Suprapubic skin (tissue), 4 donors: ENCODE measurements at regions not wholly inside any gene's neighbourhood (a gene's known extent, or its start where the extent isn't known, plus 50 kb on each side); places are given as distances from the start of the nearest gene placed in this dataset.

Source experiments
- DNase-seq, 2 donors: peaks; one replicate each; pipeline ENCODE4 v3.0.0-alpha.2; 2019; ENCODE audit warnings: low spot score in 2 of 2
- H3K27ac ChIP-seq: fragments of 200-600 bp; sonication (generic); one replicate; pipeline ENCODE4 v1.5.1; 2019
- H3K27me3 ChIP-seq: fragments of 200-600 bp; sonication (generic); one replicate; pipeline ENCODE4 v1.5.1; 2019
- H3K36me3 ChIP-seq: fragments of 200-600 bp; sonication (generic); one replicate; pipeline ENCODE4 v1.5.1; 2019
- H3K4me1 ChIP-seq: fragments of 200-600 bp; sonication (generic); one replicate; pipeline ENCODE4 v1.5.1; 2019
- H3K4me3 ChIP-seq: fragments of 200-600 bp; sonication (generic); one replicate; pipeline ENCODE4 v1.5.1; 2019; ENCODE audit warnings: mild to moderate bottlenecking
- H3K9me3 ChIP-seq: fragments of 200-600 bp; sonication (generic); one replicate; pipeline ENCODE4 v1.5.1; 2019
- EP300 ChIP-seq: sonication (generic); formaldehyde crosslinking; IDR thresholded peaks from one replicate; pipeline ENCODE4 v1.6.1; 2017; ENCODE audit warnings: antibody characterized with exemption
- POLR2A ChIP-seq, 2 donors: fragments of 450-650 bp; IDR thresholded peaks; one replicate each; pipeline ENCODE4 v1.6.1; 2017; ENCODE audit warnings: antibody characterized with exemption in 2 of 2, mild to moderate bottlenecking in 2 of 2, moderate library complexity in 2 of 2
- POLR2AphosphoS5 ChIP-seq, 3 donors: sonication (generic); formaldehyde crosslinking; IDR thresholded peaks; one replicate each; pipeline ENCODE4 v1.6.1; 2017; ENCODE audit warnings: antibody characterized with exemption in 3 of 3
- WGBS: methylation state at CpG from one replicate; pipeline ENCODE4 v1.1.5; 2018; 5-methylcytosine and 5-hydroxymethylcytosine counted together
- TF ChIP-seq, protein P1 (sequence below), 2 donors: fragments of 200-600 bp in 1 of 2; fragments of 450-650 bp in 1 of 2; sonication (generic) in 1 of 2; IDR thresholded peaks; one replicate each; pipeline ENCODE4 v1.5.1; 2016 to 2019; ENCODE audit warnings: antibody characterized with exemption in 2 of 2, mild to moderate bottlenecking in 1 of 2, moderate library complexity in 1 of 2

DNA sequence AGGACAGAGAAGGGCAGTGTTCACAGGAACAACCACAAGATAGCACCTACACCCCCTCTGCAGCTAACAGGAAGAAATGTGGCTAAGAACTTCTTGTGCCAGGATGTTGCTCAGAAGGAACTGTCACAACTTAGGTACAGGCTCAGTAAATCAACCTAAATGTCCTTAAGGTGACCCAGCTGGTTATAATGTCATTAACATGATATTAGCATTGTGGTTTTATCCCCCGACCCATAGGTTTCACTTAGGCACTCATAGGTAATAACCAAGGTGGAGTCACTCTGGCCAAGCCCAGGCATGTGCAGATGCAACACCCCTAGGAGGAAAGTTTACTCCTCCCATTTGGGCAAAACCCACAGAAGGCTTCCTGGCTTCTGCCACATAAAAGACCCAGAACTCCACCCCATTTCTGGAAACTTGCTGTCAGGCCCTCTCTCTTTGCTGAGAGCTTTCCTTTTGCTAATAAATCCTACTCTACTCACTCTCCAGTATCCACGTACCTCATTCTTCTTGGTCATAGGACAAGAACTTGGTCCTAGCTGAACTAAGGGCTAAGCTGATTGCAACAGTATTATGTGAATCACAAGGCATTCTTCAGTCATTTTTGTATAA, 951.3 kb downstream of the SLITRK5 start:
- H3K4me3 ChIP-seq: no peak overlapping the region
- no peak for DNase-seq
- TF ChIP-seq, protein P1, sequence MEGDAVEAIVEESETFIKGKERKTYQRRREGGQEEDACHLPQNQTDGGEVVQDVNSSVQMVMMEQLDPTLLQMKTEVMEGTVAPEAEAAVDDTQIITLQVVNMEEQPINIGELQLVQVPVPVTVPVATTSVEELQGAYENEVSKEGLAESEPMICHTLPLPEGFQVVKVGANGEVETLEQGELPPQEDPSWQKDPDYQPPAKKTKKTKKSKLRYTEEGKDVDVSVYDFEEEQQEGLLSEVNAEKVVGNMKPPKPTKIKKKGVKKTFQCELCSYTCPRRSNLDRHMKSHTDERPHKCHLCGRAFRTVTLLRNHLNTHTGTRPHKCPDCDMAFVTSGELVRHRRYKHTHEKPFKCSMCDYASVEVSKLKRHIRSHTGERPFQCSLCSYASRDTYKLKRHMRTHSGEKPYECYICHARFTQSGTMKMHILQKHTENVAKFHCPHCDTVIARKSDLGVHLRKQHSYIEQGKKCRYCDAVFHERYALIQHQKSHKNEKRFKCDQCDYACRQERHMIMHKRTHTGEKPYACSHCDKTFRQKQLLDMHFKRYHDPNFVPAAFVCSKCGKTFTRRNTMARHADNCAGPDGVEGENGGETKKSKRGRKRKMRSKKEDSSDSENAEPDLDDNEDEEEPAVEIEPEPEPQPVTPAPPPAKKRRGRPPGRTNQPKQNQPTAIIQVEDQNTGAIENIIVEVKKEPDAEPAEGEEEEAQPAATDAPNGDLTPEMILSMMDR (IDR thresholded peaks at IDR 0.05): no peak
- no peak for TF ChIP-seq EP300
- no peak for TF ChIP-seq POLR2AphosphoS5 (IDR thresholded peaks at IDR 0.05)
- no peak for TF ChIP-seq POLR2A (IDR thresholded peaks at IDR 0.05)
- H3K27me3 ChIP-seq: no peaks in the 10 kb centered on the region
- H3K4me1 ChIP-seq: no peaks in the 10 kb centered on the region
- no peaks in the 10 kb centered on the region for H3K36me3 ChIP-seq
- no peaks in the 10 kb centered on the region for H3K9me3 ChIP-seq
- WGBS: 72% methylated on average over 2 of the region's 2 CpGs
- no peak overlapping the region for H3K27ac ChIP-seq

DNA sequence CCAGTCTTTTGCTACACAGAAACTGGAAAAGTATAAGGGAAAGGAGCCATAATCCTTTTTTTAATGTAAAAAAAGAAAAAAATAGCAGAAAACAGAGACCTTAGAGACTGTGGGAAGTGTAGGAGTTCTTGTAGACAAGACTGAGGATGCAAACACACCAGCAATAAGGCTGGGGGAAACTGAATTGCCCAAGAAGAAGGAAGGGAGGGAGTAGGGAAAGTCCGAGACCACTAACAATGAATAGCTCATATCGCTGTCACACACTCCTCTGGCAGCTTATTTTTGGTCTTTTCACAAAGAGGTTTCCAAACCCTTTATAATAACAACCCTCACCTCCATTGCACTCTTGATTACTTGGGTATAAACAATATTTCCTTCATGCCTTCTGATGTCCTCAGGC, 952.0 kb downstream of the SLITRK5 start:
- DNase-seq: no peak
- Histone ChIP-seq H3K9me3 (no peaks in the 10 kb centered on the region), H3K27me3 (no peaks in the 10 kb centered on the region), H3K4me3 (no peak overlapping the region), H3K27ac (no peak overlapping the region), H3K36me3 (no peaks in the 10 kb centered on the region), H3K4me1 (no peaks in the 10 kb centered on the region)
- TF ChIP-seq POLR2A (IDR thresholded peaks at IDR 0.05) (no peak), EP300 (no peak), POLR2AphosphoS5 (IDR thresholded peaks at IDR 0.05) (no peak)
- TF ChIP-seq, protein P1 (IDR thresholded peaks at IDR 0.05): no peak
- whole genome bisulfite sequencing: 63% methylated on average over 2 of the region's 2 CpGs

DNA sequence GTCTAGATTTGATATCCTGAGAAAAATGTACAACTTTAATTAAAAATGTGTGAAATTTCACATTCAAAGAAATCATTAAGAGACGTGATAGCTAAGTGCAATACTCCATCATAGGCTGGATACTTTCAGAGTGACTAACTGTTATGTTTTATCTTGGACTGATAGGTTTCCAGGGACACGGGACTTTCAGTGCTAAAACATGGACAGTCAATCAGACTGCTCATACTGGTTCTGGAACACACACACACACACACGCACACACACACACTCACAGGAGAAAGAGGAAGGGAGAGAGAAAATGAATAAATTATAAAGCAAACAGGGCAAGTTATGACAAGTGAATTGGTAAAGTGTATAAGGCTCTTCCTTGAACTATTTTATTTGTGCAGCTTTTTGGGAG, 955.9 kb downstream of the SLITRK5 start:
- no peaks in the 10 kb centered on the region for H3K4me1 ChIP-seq
- H3K27ac ChIP-seq: no peak overlapping the region
- H3K4me3 ChIP-seq: no peak overlapping the region
- no peak for TF ChIP-seq POLR2A (IDR thresholded peaks at IDR 0.05)
- no peak for TF ChIP-seq EP300
- no peak for TF ChIP-seq POLR2AphosphoS5 (IDR thresholded peaks at IDR 0.05)
- TF ChIP-seq, protein P1 (IDR thresholded peaks at IDR 0.05): no peak
- no peaks in the 10 kb centered on the region for H3K36me3 ChIP-seq
- DNase-seq: no peak
- no peaks in the 10 kb centered on the region for H3K27me3 ChIP-seq
- no peaks in the 10 kb centered on the region for H3K9me3 ChIP-seq
- 30% methylated on average over 3 of the region's 3 CpGs for WGBS

DNA sequence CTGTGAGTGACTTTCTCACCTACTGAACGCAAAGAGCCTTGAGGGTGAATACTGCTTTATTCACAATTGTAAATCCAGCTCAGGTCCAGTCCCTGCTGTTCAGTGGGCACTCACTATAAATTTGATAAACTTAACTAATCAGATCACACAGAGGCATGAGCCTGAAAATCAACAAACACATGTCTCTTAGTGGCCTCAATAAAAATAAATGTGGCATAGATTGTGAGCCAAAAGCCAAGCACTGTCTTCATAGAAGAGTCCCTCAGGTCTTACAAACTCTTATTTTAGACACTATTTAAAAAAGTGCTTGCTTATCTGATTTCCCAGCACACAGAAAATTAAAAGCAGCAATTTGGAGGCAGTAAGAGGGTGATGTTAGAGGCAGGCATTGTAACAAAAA, 957.7 kb downstream of the SLITRK5 start:
- Histone ChIP-seq H3K4me1 (no peaks in the 10 kb centered on the region), H3K27me3 (no peaks in the 10 kb centered on the region), H3K36me3 (no peaks in the 10 kb centered on the region), H3K9me3 (no peaks in the 10 kb centered on the region), H3K27ac (no peak overlapping the region), H3K4me3 (no peak overlapping the region)
- no peak for DNase-seq
- no peak for TF ChIP-seq POLR2AphosphoS5 (IDR thresholded peaks at IDR 0.05)
- TF ChIP-seq, protein P1 (IDR thresholded peaks at IDR 0.05): no peak
- TF ChIP-seq EP300: no peak
- WGBS: 0% methylated on average over 1 of the region's 1 CpG

DNA sequence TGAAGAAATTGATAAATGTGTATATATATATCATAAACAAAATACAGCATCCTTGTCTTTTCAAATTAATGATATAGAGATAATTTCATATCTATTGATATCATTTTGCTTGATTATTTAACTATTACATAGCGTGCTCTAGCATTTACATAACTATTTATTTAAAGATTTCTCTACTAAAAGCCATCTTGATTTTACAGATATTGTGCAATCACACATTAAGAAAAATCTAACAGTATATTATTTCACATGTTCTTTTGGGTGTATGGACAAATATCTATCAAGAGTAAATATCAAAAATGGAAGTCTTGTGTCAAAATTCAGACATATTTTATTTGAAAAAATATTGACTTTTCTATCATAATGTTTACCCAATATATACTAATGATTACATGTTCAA, 966.8 kb downstream of the SLITRK5 start:
- H3K9me3 ChIP-seq: no peaks in the 10 kb centered on the region
- no peaks in the 10 kb centered on the region for H3K36me3 ChIP-seq
- 0% methylated on average over 1 of the region's 1 CpG for WGBS
- H3K27me3 ChIP-seq: no peaks in the 10 kb centered on the region
- DNase-seq: no peak
- no peaks in the 10 kb centered on the region for H3K4me1 ChIP-seq
- H3K4me3 ChIP-seq: no peak overlapping the region
- no peak overlapping the region for H3K27ac ChIP-seq
- TF ChIP-seq, protein P1 (IDR thresholded peaks at IDR 0.05): no peak
- TF ChIP-seq POLR2A (IDR thresholded peaks at IDR 0.05) (no peak), EP300 (no peak)
